H9 (cell line): ENCODE measurements at regions not wholly inside any gene's neighbourhood (a gene's known extent, or its start where the extent isn't known, plus 50 kb on each side); places are given as distances from the start of the nearest gene placed in this dataset.

Source experiments
- DNase-seq: peaks from one replicate; pipeline ENCODE4 v3.0.0-alpha.2; 2017
- H2AFZ ChIP-seq: one replicate; pipeline ENCODE4 v1.6.1; 2013; ENCODE audit warnings: mild to moderate bottlenecking, low read length, control low read depth, moderate library complexity
- H2AK5ac ChIP-seq: 2 replicates; pipeline ENCODE4 v1.6.1; 2013; ENCODE audit warnings: low read length, control low read depth, mixed read lengths; ENCODE audit not compliant: insufficient read length
- H2BK120ac ChIP-seq: one replicate; pipeline ENCODE4 v1.6.1; 2013; ENCODE audit warnings: low read depth, mild to moderate bottlenecking, low read length, control low read depth, inconsistent platforms; ENCODE audit not compliant: poor library complexity, severe bottlenecking
- H2BK12ac ChIP-seq: 2 replicates; pipeline ENCODE4 v1.6.1; 2013; ENCODE audit warnings: low read length, control low read depth, mixed read lengths, low read depth; ENCODE audit not compliant: insufficient read length
- H2BK15ac ChIP-seq: 2 replicates; pipeline ENCODE4 v1.6.1; 2013; ENCODE audit warnings: low read depth, low read length, control low read depth
- H2BK20ac ChIP-seq: one replicate; pipeline ENCODE4 v1.6.1; 2013; ENCODE audit warnings: low read depth, mild to moderate bottlenecking, low read length, control low read depth, inconsistent platforms; ENCODE audit not compliant: poor library complexity, severe bottlenecking
- H2BK5ac ChIP-seq: 2 replicates; pipeline ENCODE4 v1.6.1; 2013; ENCODE audit warnings: low read length, control low read depth, mixed read lengths; ENCODE audit not compliant: insufficient read length
- H3K14ac ChIP-seq: 2 replicates; pipeline ENCODE4 v1.6.1; 2013; ENCODE audit warnings: low read length, control low read depth; ENCODE audit not compliant: insufficient read depth
- H3K18ac ChIP-seq: 2 replicates; pipeline ENCODE4 v1.6.1; 2013; ENCODE audit warnings: low read depth, mild to moderate bottlenecking, mixed read lengths, low read length, control low read depth; ENCODE audit not compliant: insufficient read length
- H3K23ac ChIP-seq: 2 replicates; pipeline ENCODE4 v1.6.1; 2013; ENCODE audit warnings: low read length, control low read depth, mixed read lengths, low read depth; ENCODE audit not compliant: insufficient read length
- H3K23me2 ChIP-seq: 2 replicates; pipeline ENCODE4 v1.6.1; 2013; ENCODE audit warnings: low read depth, mild to moderate bottlenecking, mixed read lengths, low read length, control low read depth; ENCODE audit not compliant: insufficient read length, poor library complexity, severe bottlenecking
- H3K27ac ChIP-seq: 2 replicates; pipeline ENCODE4 v1.5.1; 2013; ENCODE audit warnings: low read length, control low read depth, mixed read lengths, low read depth; ENCODE audit not compliant: insufficient read length
- H3K27me3 ChIP-seq: 2 replicates; pipeline ENCODE4 v1.6.1; 2013; ENCODE audit warnings: low read length, control low read depth, inconsistent platforms; ENCODE audit not compliant: insufficient read depth
- H3K4ac ChIP-seq: 2 replicates; pipeline ENCODE4 v1.6.1; 2013; ENCODE audit warnings: low read depth, mild to moderate bottlenecking, control low read depth, inconsistent platforms, low read length, moderate library complexity
- H3K4me1 ChIP-seq: 2 replicates; pipeline ENCODE4 v1.6.1; 2013; ENCODE audit warnings: low read length, control low read depth, inconsistent platforms; ENCODE audit not compliant: insufficient read depth
- H3K4me2 ChIP-seq: 2 replicates; pipeline ENCODE4 v1.6.1; 2013; ENCODE audit warnings: low read length, control low read depth, mixed read lengths; ENCODE audit not compliant: insufficient read length, insufficient read depth
- H3K56ac ChIP-seq: 2 replicates; pipeline ENCODE4 v1.6.1; 2013; ENCODE audit warnings: low read depth, mild to moderate bottlenecking, mixed read lengths, low read length, control low read depth; ENCODE audit not compliant: insufficient read length
- H3K79me1 ChIP-seq: 2 replicates; pipeline ENCODE4 v1.6.1; 2013; ENCODE audit warnings: low read depth, mild to moderate bottlenecking, moderate library complexity, low read length, control low read depth, inconsistent platforms; ENCODE audit not compliant: insufficient read depth, poor library complexity, severe bottlenecking
- H3K79me2 ChIP-seq: 2 replicates; pipeline ENCODE4 v1.6.1; 2013; ENCODE audit warnings: low read length, control low read depth, inconsistent platforms; ENCODE audit not compliant: insufficient read depth
- H3K9ac ChIP-seq: 2 replicates; pipeline ENCODE4 v1.6.1; 2013; ENCODE audit warnings: low read length, control low read depth, mixed read lengths; ENCODE audit not compliant: insufficient read length; ENCODE audit errors: extremely low read depth
- H3K9me3 ChIP-seq: one replicate; pipeline ENCODE4 v1.6.1; 2013; ENCODE audit warnings: low read depth, low read length, inconsistent platforms; ENCODE audit not compliant: control insufficient read depth
- H3T11ph ChIP-seq: one replicate; pipeline ENCODE4 v1.6.1; 2013; ENCODE audit warnings: mild to moderate bottlenecking, low read length, control low read depth, inconsistent platforms
- H4K20me1 ChIP-seq: one replicate; pipeline ENCODE4 v1.6.1; 2013; ENCODE audit not compliant: control insufficient read depth, insufficient read length, insufficient read depth
- H4K5ac ChIP-seq: 2 replicates; pipeline ENCODE4 v1.6.1; 2013; ENCODE audit warnings: low read depth, mild to moderate bottlenecking, mixed read lengths, low read length, control low read depth; ENCODE audit not compliant: insufficient read length
- H4K8ac ChIP-seq: replicated peaks from 2 replicates; pipeline ENCODE4 v1.6.1; 2013; ENCODE audit warnings: low read length, control low read depth, mixed read lengths, low read depth; ENCODE audit not compliant: insufficient read length
- H4K91ac ChIP-seq: 2 replicates; pipeline ENCODE4 v1.6.1; 2013; ENCODE audit warnings: low read depth, mild to moderate bottlenecking, moderate library complexity, mixed read lengths, low read length, control low read depth; ENCODE audit not compliant: insufficient read length
- H3K27ac Mint-ChIP-seq, 3 experiments: 2 replicates in 2 of 3; 3 replicates in 1 of 3; pipeline ENCODE4 v1.8.0; 2020 to 2021; ENCODE audit warnings: mixed read lengths in 3 of 3, mild to moderate bottlenecking in 1 of 3, moderate library complexity in 1 of 3
- H3K27me3 Mint-ChIP-seq: 2 replicates; pipeline ENCODE4 v1.8.0; 2021; ENCODE audit warnings: low read depth, mild to moderate bottlenecking, moderate library complexity, mixed read lengths
- H3K36me3 Mint-ChIP-seq, 3 experiments: 2 replicates in 2 of 3; 3 replicates in 1 of 3; pipeline ENCODE4 v1.8.0; 2020 to 2021; ENCODE audit warnings: low read depth in 3 of 3, mixed read lengths in 3 of 3; ENCODE audit not compliant: insufficient read depth in 1 of 3
- H3K4me1 Mint-ChIP-seq, 2 experiments: 2 replicates each; pipeline ENCODE4 v1.8.0; 2020; ENCODE audit warnings: mixed read lengths in 2 of 2
- H3K4me3 Mint-ChIP-seq, 2 experiments: 2 replicates in 1 of 2; 3 replicates in 1 of 2; pipeline ENCODE4 v1.8.0; 2020 to 2021; ENCODE audit warnings: mild to moderate bottlenecking in 2 of 2, mixed read lengths in 2 of 2, moderate library complexity in 1 of 2
- H3K9me3 Mint-ChIP-seq, 2 experiments: 2 replicates in 1 of 2; 3 replicates in 1 of 2; pipeline ENCODE4 v1.8.0; 2020; ENCODE audit warnings: mild to moderate bottlenecking in 2 of 2, mixed read lengths in 2 of 2, moderate library complexity in 1 of 2
- TF ChIP-seq, protein P1 (sequence below): fragments of 200-600 bp; sonication (generic); conservative IDR thresholded peaks from 3 replicates; pipeline ENCODE4 v1.8.0; 2021; ENCODE audit warnings: antibody characterized with exemption, mild to moderate bottlenecking

DNA sequence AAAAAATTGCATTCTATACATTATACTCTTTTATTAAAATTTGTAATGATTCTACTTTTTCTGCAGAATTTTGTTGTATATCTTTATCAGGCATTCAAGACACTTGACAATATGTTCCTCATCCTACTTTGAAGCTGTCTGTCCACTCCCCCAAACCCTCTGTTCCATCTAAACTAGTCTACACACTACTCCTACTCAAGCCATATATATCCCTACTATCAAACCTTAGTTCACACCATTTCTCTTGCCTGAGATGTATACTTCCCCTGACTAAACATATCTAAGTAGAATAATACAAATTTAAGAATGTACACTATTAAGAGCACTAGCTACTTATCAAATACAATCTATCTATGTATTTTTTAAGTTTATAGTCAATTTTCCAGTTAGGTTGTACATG lies 107.1 kb upstream of the FTMT start:
- H2BK5ac ChIP-seq = no peak overlapping the region
- H2BK15ac ChIP-seq = no peak overlapping the region
- no peak overlapping the region for H3K27ac Mint-ChIP-seq
- TF ChIP-seq, protein P1, sequence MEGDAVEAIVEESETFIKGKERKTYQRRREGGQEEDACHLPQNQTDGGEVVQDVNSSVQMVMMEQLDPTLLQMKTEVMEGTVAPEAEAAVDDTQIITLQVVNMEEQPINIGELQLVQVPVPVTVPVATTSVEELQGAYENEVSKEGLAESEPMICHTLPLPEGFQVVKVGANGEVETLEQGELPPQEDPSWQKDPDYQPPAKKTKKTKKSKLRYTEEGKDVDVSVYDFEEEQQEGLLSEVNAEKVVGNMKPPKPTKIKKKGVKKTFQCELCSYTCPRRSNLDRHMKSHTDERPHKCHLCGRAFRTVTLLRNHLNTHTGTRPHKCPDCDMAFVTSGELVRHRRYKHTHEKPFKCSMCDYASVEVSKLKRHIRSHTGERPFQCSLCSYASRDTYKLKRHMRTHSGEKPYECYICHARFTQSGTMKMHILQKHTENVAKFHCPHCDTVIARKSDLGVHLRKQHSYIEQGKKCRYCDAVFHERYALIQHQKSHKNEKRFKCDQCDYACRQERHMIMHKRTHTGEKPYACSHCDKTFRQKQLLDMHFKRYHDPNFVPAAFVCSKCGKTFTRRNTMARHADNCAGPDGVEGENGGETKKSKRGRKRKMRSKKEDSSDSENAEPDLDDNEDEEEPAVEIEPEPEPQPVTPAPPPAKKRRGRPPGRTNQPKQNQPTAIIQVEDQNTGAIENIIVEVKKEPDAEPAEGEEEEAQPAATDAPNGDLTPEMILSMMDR = no peak
- H3K23ac ChIP-seq = no peak overlapping the region
- H3K9me3 Mint-ChIP-seq = no peaks in the 10 kb centered on the region
- no peak overlapping the region for H4K8ac ChIP-seq
- no peaks in the 10 kb centered on the region for H3K27me3 Mint-ChIP-seq
- no peak overlapping the region for H3K14ac ChIP-seq
- no peak overlapping the region for H2AK5ac ChIP-seq
- H2BK20ac ChIP-seq = no peak overlapping the region
- H3K23me2 ChIP-seq = no peaks in the 10 kb centered on the region
- H3K27ac ChIP-seq = no peak overlapping the region
- H3K4me1 Mint-ChIP-seq = peaks cover 5% of the 10 kb centered on the region in 2 experiments; a peak in 2 of 4 replicates
- H3K27me3 ChIP-seq = no peaks in the 10 kb centered on the region
- H3K79me1 ChIP-seq = no peaks in the 10 kb centered on the region
- H3K36me3 Mint-ChIP-seq = no peaks in the 10 kb centered on the region
- no peak overlapping the region for H2AFZ ChIP-seq
- no peak overlapping the region for H2BK120ac ChIP-seq
- no peak overlapping the region for H4K5ac ChIP-seq
- H3T11ph ChIP-seq = no peak overlapping the region
- H4K20me1 ChIP-seq = no peaks in the 10 kb centered on the region
- H4K91ac ChIP-seq = no peak overlapping the region
- H3K4me3 Mint-ChIP-seq = no peak overlapping the region
- H3K18ac ChIP-seq = no peak overlapping the region
- H3K9me3 ChIP-seq = no peaks in the 10 kb centered on the region
- no peak overlapping the region for H3K4me2 ChIP-seq
- no peak overlapping the region for H2BK12ac ChIP-seq
- no peak for DNase-seq
- no peak overlapping the region for H3K9ac ChIP-seq
- H3K4me1 ChIP-seq = no peaks in the 10 kb centered on the region
- no peak overlapping the region for H3K56ac ChIP-seq
- no peak overlapping the region for H3K4ac ChIP-seq
- no peaks in the 10 kb centered on the region for H3K79me2 ChIP-seq
